Amniotic stem cell (primary cell): ENCODE measurements at regions not wholly inside any gene's neighbourhood (a gene's known extent, or its start where the extent isn't known, plus 50 kb on each side); places are given as distances from the start of the nearest gene placed in this dataset.
"Not testable (repeated sequence)": the region's sequence is repeated elsewhere in the genome, so short reads cannot be mapped to it uniquely, and the experiment has no call there.

ENCODE experiments used
- DNase-seq: peaks from one replicate; lab custom pipeline; 2025; lab: John Stamatoyannopoulos, UW

DNA sequence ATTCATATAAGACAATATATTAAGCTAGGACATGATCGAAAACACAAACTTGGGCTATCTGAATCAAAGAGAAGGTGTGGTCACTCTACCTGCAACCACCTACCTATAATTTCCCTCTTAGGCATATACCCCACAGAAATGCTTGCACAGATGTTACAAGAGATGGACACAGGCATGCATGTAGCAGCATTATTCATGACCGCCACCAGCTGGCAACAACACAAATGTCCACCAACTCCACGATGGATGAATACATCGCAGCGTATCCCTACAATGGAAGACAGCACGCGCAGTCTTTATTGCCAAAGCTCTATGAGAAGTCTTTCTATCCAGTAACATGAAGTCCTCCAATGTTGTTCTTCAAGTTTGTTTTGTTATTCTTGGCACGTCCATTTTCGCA is 90.8 kb downstream of the ARL4C start:
- no peak for DNase-seq

DNA sequence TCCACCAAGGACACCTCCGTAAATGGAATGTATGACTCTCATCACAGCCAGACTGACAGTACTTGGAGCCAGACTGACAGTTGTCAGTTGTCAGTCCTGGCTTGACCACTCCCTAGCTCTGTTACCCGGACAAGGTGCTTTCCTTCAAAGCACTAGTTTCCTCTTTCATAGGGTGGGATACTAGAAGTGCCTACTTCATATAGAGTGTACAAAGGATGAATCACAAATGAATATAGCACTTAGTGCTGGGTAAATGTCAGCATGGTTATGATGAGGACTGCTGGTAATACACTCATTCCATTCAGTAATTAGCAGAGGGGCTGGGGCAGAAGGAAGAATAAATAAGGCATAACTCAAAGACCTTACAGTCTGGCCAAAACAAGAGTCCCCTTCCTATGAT is 91.4 kb downstream of the ARL4C start:
- DNase-seq = no peak

DNA sequence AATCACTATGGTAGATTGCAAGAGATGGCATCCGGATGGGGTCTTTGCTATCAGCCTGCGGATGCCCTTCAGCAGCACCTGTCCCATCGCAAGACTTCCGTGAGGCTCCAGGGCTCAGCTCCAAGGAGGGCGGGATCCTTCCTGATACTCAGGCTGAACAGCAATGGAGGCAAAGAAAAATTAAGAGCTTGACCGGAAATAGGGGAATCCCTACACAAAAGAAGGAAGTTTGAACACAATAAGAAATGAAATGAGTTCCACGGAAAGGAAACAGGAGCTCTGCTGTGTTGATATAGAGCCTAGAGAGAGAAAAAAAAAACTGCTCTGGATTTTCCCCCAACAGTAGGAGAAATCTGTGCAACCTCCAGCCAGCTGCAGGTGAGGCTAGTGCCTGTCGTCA is 91.9 kb downstream of the ARL4C start:
- no peak for DNase-seq

DNA sequence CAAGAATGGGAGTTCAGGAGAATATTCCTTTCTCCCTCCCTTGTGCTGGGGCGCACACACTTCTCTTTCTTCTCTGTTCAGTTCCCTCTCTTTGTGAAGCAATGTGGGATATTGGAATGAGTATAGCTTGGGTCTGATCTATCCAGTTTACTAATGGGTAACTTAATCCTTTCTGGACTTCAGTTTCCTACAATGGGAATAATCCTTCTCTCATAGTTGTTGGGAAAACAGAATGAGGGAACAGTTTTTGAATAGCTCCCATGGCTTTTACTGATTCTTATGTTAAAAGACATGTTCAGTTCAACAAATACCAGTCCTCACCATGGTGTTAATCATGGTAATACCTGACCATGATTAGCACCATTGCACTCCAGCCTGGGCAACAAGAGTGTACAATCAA is 93.1 kb downstream of the ARL4C start:
- no peak for DNase-seq

DNA sequence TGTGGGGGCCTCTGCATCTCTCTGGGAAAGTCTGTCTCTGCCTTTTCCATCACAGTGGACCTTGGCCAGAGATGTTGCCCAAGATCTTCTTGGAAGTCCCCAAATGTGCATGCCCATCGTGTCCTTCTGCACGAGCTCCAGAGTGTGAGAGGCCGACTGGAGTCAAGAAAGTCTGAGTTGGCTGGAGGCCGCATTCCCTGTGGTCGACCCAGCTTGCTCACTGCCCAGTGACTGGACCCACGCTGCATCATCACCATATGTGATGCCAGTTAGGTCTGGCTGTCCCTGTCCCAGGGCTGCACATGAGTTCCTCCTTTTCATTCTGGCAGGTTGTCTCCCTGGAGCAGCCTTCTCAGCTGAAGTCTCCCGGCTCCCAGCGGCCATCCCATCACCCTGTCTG is 93.8 kb downstream of the ARL4C start:
- no peak for DNase-seq

DNA sequence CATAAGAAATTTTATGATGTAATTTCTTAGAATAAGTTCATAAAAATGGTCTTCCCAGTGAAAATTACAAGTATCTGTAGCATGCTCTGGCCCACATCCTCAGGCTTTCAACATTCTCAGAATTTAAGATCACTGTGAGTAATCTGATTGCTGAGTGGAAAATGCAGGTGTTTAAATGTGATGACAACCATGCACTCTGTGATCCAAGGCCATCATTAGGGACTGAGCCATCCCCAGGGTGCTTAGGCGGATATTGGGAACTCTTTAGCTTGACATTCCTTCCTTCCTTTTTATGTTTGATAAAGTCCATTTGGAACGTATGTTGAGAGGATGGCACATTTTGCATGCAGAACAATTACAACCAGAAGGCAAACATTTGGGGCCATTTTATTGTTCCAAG is 95.5 kb downstream of the ARL4C start:
- DNase-seq = no peak

DNA sequence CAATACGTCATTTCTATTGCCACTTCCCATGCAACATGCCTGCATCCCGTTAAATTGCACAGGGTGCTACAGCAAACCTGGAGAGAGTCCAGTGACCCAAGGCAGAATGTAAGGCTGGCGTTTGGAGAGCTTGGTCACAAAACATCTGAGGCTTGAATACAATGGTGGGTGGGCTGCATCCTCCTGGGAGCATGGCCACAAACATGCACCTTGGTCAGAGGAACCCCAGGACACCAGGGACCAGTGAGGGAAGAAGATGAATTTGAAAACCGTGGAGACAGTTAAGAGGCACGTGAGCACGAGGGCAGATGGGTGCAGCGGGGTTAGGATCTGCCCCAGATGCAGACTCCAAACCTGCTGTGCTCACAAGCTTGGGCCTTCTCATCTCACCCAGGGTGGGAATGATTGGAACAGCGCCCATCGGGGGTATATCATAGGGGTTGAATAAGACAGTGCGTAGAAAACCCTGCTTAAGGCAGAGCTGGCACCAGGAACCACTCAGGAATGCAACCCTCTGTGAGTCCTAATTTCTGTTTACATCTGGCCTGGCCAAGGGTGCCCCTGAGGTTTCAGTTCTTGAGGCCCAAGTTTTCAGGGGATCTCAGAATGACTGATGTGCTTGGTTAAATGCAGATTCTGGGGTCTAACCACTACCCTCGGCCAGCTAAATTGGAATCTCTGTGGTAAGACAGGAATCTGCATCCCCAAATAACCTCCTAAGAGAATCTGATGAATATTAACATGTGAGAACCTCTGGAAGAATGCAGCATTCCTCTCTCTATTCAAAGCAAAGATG is 97.2 kb downstream of the ARL4C start:
- no peak for DNase-seq

DNA sequence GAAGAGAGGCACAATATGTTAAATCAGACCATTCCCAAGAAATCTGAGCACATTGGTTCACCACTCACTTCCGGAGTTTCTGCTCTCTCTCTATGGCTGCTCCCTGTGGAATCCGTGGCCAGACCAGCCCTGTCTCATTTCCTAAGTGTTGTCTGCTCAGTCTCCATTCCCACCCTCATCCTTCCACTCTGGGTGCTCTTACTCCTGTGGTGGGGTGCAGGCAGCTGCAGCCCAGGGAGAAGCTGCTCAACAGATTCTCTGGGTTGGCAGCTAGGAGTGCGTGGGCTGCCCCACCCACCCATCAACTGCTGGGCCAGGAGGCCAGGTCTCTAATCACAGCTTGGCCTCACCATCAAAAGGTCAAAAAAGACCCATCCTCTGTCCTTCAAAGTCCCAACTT is 98.3 kb downstream of the ARL4C start:
- DNase-seq = no peak

DNA sequence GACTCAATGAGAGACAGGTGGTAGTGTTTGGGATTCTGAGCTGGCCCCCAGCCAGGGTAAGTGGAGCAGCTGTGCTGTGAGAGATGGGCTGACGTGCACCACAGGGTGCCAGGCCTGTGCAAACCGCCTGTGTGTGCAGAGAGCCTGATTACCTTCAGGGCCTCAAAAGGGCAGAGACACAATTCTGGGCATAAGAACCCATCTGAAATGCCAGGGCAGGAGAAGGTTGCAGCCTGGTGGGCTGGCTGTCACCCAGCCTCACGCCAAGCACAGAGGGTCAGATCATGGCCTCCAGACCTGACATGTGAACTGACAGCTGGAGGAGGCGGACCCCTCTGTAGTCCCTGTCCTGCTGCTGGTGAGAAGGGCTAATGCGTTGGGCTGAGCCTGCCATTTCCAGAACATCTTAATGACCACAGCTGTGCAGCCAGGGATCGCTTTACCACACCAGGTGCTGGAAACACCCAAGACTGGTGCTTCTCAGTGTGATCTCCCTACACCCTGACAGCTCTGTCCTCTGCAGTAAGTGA is 100.9 kb downstream of the ARL4C start:
- DNase-seq = no peak

DNA sequence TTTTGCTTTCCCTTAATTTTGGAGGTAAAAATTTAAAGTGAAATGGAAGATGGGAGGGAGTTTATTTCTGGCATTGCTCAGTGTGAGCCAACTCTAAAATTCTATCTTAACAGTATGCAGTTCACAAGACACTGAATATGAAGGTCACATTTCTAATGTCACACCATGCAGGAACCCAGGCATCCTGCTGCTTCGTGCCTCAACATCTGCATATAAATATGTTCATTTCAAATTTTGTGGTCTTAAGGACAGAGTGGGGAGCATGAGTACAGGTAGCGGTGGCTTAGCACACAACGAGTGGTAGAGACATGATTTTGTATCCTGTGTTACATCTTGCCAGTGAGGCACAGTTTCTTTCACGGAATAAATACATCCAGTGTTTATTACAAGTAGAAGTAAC is 102.4 kb downstream of the ARL4C start:
- DNase-seq = no peak

DNA sequence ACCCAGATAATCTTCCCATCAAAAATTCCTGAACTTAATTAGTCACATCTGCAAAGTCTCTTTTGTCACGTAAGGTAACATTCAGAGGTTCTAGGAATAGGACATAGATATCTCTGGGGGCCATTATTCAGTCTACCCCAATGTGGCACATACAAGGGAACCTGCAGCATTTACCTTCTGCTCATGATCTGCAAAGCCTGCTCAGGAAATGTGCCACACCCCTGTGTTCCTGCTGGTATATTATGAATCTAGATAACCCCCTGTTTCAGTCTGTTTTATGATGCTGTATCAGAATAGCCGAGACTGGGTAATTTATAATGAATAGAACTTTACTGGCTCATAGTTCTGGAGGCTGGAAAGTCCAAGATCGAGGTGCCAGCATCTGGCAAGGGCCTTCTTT is 103.5 kb downstream of the ARL4C start:
- no peak for DNase-seq

DNA sequence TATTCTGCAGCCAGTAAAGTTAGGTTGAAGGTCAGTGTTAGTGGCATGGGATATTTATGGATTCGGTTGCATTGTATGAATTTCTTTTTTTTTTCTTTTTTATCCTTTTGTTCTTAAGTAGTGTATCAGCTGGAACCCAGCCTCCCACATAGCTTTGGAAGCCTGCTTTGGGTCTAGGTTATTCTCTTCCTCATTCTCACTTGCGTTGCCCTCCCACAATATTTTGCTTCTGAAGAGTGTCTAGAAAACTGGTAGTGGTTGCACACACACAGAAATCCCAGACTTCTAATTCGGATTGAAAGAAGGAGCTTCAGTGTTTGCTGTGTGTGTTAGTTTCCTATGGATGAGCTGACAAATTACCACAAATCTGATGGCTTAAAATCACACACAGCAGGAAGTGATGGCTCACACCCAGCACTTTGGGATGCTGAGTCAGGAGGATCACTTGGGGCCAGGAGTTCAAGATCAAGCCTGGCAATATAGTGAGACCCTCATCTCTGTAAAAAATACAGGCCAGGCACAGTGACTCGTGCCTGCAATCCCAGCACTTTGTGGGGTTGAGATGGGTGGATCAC is 104.8 kb downstream of the ARL4C start:
- no peak for DNase-seq

DNA sequence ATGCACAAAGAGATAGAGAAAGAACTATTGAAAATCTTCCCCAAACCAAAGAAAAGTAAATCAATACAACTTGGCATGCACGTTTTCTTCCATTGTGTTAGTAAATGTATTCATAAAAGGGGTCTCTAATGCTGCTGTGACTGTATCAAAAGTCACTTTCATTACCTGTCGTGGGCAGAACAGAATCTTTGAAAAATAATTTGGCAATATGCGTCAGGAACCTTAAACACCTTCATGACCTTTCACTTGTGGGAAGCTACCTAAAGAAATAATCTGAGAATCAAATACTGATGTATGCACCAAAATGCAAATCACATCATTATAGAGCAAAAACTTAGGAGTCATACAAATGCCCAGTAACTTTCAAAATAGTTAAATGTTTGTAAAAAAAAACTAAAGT is 105.3 kb downstream of the ARL4C start:
- no peak for DNase-seq

DNA sequence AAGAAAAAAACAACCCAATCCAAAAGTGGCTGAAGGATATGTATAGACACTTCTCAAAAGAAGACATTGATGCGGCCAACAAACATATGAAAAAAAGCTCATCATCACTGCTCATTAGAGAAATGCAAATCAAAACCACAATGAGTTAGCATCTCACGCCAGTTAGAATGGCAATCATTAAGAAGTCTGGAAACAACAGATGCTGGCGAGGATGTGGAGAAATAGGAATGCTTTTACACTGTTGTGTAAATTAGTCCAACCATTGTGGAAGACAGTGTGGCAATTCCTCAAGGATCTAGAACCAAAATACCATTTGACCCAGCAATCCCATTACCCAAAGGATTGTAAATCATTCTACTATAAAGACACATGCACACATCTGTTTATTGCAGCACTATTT is 107.2 kb downstream of the ARL4C start:
- DNase-seq = not testable (repeated sequence)

DNA sequence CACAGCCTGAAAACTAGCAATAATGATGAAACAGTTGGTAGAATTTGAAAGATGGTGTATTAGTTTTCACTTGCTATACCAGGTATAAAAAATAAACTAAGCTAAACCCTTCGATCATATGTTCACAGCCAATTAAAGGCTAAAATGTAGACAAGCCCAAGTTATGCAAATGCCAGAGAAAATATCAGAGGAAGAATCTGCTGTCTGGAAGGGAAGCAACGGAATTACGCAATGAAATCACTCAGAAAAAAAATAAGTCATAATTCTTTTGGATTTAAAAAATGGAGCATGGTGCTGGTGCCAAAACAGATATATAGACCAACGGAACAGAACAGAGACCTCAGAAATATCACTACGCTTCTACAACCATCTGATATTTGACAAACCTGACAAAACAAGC is 108.3 kb downstream of the ARL4C start:
- DNase-seq = no peak

DNA sequence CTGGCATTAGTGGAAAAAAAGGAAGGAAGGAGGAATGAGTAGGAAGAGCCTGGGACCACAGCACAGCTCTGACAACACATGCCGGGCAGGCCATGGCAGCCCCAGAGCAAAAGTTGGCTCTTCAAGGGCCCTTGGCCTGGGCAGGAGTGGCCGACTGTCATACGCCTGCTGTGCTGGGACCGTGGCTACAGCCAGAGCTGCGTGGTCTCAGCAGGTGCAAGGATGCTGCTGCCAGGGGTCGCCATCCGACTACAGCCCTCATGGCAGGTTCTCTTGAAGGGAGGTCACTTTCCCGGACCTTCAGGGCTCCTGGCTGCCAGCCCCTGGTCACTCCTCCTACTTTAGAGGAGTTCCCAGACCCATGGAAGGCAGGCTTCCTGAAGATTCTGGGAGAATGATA is 109.9 kb downstream of the ARL4C start:
- DNase-seq = no peak

DNA sequence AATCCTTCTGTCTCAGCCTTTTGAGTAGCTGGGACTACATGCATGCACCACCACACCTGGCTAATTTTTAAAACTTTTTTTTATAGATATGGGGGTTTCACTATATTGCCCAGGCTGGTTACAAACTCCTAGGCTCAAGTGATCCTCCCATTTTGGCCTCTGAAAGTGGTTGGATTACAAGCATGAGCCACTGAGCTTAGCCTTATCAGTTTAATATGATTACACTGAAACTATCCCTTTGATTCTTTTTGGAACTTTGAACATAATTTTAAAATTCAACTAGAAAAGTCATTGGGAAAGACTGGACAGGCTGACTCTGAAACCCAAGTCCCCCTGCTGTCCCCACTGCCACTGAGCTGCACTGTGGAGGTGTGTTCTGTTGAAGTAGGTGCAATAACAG is 114.8 kb downstream of the ARL4C start:
- DNase-seq = no peak

DNA sequence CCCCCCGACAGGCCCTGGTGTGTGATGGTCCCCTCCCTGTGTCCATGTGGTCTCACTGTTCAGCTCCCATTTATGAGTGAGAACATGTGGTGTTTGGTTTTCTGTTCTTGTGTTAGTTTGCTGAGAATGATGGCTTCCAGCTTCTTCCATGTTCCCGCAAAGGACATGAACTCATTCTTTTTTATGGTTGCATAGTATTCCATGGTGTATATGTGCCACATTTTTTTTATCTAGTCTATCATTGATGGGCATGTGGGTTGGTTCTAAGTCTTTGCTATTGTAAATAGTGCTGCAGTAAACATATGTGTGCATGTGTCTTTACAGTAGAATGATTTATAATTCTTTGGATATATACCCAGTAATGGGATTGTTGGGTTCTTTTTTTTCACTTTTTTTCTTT is 117.9 kb downstream of the ARL4C start:
- DNase-seq = not testable (repeated sequence)

DNA sequence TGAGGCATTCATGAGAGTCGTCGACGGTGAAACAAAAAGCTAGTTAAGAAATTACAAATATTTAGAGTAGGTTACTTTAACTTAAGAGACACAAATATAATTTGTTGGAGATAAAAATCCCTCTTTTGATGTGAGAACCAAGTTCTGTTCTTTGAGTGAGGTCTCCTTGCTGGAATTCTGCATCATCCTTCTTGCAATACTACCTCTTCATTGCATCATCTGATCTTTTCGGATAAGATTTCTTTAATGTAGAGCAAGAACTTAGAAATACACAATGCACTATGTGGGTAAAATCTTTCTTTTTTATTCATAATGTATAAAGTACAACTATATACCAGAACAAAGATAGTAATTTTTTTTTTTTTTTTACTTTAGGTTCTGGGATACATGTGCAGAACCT is 118.4 kb downstream of the ARL4C start:
- no peak for DNase-seq

DNA sequence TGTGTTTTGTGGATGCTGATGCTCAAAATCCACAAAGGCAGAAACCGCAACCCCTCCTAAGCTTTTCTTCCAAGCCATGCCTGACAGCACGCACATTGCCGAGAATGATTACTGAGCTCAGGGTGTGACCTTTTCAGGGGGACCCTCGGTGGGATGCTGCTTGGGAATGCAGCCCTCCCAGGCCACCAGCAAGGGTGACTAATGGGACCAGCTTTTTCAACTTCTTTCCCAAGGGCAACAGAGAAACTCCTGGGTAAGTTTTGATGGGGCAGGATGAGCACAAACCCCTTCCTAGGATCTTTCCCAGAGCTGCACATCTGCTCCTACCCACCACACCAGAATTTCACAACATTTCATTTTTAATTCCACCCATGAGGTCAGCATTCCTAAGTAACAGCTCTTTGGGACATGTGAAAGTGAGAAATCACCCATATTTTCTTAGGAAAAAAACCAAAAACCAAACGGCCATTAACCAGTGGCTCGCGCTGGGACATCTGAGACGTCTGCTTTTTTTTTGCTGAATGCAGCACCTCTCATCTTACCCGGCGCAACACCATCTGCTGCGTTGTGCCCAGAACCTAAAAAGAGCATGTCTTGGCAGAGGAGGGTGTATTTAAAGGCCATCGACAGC is 119.0 kb downstream of the ARL4C start:
- no peak for DNase-seq

DNA sequence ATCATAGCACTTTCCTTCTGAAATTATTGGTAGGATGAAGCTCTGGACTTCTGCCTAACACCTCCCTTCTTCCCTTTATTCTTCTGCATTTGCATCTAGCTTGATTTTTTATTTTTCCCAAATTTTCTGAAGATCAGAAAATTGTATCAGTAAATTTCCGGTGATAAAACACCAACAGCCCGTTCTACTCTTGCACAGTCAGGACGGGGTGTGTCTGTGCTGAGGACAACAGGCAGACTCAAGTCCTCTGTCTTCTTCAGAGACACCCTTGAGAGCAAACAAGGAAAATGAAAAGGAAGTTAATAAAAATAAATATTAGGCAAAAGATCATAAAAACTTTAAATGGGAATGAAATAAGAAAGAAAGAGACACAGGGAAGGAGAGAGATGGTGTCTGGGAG is 120.7 kb downstream of the ARL4C start:
- no peak for DNase-seq

DNA sequence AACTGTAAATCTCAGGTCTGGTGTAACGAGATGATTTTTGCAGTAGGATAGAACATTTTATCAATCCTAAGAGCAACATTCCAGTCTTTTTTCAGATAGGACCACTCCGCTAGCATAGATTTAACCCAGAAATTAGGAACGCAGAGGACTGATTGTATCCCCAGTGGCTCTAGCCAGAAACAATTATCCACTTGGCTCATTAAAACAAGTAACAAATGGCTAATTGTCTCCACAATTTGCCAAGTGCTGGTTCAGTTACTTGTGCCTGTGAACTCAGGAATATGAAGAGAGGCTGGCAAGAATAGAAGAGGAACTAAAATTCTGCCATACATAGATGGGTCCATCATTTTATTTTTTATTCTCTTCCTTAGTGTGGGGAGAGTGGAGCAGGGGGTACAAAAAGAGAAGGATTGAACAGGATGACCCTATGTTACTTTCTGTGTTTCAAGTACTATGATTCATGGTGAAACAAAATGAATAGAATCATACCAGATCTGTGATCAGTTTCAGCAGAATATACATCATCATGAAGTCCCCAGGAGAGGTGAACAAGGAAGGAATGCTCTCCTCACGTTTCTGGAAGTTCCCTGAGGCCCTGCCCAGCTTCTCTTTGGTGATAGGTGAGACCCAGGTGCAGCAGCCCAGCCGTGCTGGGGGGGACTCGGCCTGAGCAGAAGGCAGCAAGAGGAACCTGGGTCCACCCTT is 121.6 kb downstream of the ARL4C start:
- no peak for DNase-seq

DNA sequence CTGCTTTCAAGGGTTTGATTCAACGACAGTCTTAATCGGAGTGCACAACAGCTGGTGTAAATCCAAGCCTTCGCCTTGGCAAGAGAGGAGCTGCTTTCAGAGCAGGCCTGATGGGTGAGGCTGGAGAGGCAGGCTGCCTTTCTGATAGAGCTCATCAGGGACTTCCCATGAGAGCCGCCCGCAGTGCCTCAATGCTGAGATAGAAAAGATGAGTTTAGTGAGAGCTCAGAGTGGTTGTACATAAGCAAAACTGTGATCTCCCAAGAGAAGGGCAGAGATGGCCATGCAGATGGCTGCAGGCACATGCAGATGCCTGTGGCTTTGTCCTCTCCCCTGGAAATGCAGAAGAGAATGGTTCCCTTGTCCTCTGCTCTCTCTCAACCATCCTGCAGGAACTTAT is 122.1 kb downstream of the ARL4C start:
- no peak for DNase-seq
